HEK293T (cell line): ENCODE measurements at regions not wholly inside any gene's neighbourhood (a gene's known extent, or its start where the extent isn't known, plus 50 kb on each side); places are given as distances from the start of the nearest gene placed in this dataset.

Experiments used
- ARNT ChIP-seq: fragments of 450-650 bp; IDR thresholded peaks from 2 replicates; pipeline ENCODE4 v1.6.1; 2017; ENCODE audit warnings: mild to moderate bottlenecking
- BHLHE40 ChIP-seq: fragments of 450-650 bp; IDR thresholded peaks from 2 replicates; pipeline ENCODE4 v1.6.1; 2016; ENCODE audit warnings: mild to moderate bottlenecking, moderate library complexity, borderline replicate concordance
- FOXK2 ChIP-seq: fragments of 450-650 bp; IDR thresholded peaks from 2 replicates; pipeline ENCODE4 v1.6.1; 2016; ENCODE audit warnings: mild to moderate bottlenecking
- PKNOX1 ChIP-seq: fragments of 450-650 bp; IDR thresholded peaks from 2 replicates; pipeline ENCODE4 v1.6.1; 2016
- SP1 ChIP-seq: fragments of 450-650 bp; IDR thresholded peaks from 2 replicates; pipeline ENCODE4 v1.6.1; 2017
- TARDBP ChIP-seq: fragments of 450-650 bp; IDR thresholded peaks from 2 replicates; pipeline ENCODE4 v1.6.1; 2016
- ZNF384 ChIP-seq: fragments of 450-650 bp; IDR thresholded peaks from 2 replicates; pipeline ENCODE4 v1.6.1; 2016

- no peak for TF ChIP-seq TARDBP
- no peak for TF ChIP-seq FOXK2
- TF ChIP-seq ZNF384: no peak
- TF ChIP-seq ARNT: no peak
- no peak for TF ChIP-seq PKNOX1
- TF ChIP-seq SP1: no peak
- TF ChIP-seq BHLHE40: no peak
Observed at GRCh38 chr2:230634146-230634545, 78.5 kb upstream of the CAB39 start.
